Hepatocyte (in vitro differentiated cells): ENCODE measurements at regions not wholly inside any gene's neighbourhood (a gene's known extent, or its start where the extent isn't known, plus 50 kb on each side); places are given as distances from the start of the nearest gene placed in this dataset.
"Not testable (repeated sequence)": the region's sequence is repeated elsewhere in the genome, so short reads cannot be mapped to it uniquely, and the experiment has no call there.

Source experiments
- DNase-seq: peaks from one replicate; pipeline ENCODE4 v3.0.0-alpha.2; 2016; ENCODE audit warnings: low spot score
- H2AFZ ChIP-seq: fragments of 200-600 bp; sonication (generic); 2 replicates; pipeline ENCODE4 v1.6.0; 2016; ENCODE audit warnings: antibody characterized with exemption, mild to moderate bottlenecking
- H3K27ac ChIP-seq: fragments of 200-600 bp; sonication (generic); 2 replicates; pipeline ENCODE4 v1.5.1; 2016; ENCODE audit warnings: mild to moderate bottlenecking
- H3K27me3 ChIP-seq: fragments of 200-600 bp; sonication (generic); 2 replicates; pipeline ENCODE4 v1.6.1; 2016
- H3K36me3 ChIP-seq: fragments of 200-600 bp; sonication (generic); replicated peaks from 2 replicates; pipeline ENCODE4 v1.5.1; 2016; ENCODE audit warnings: low read depth; ENCODE audit not compliant: insufficient read depth
- H3K4me1 ChIP-seq: fragments of 200-600 bp; sonication (generic); 2 replicates; pipeline ENCODE4 v1.5.1; 2016; ENCODE audit warnings: mild to moderate bottlenecking, moderate library complexity; ENCODE audit not compliant: insufficient read depth
- H3K4me2 ChIP-seq: fragments of 200-600 bp; sonication (generic); 2 replicates; pipeline ENCODE4 v1.6.0; 2016
- H3K4me3 ChIP-seq: fragments of 200-600 bp; sonication (generic); 2 replicates; pipeline ENCODE4 v1.5.1; 2016; ENCODE audit warnings: mild to moderate bottlenecking
- H3K79me2 ChIP-seq: fragments of 200-600 bp; sonication (generic); 2 replicates; pipeline ENCODE4 v1.6.0; 2017; ENCODE audit warnings: mild to moderate bottlenecking
- H3K9me2 ChIP-seq: fragments of 200-600 bp; sonication (generic); replicated peaks from 2 replicates; pipeline ENCODE4 v1.6.0; 2017; ENCODE audit warnings: mild to moderate bottlenecking; ENCODE audit not compliant: insufficient read depth
- H3K9me3 ChIP-seq: fragments of 200-600 bp; sonication (generic); 2 replicates; pipeline ENCODE4 v1.5.1; 2016; ENCODE audit warnings: low read depth, mild to moderate bottlenecking
- H4K20me1 ChIP-seq: fragments of 200-600 bp; sonication (generic); 2 replicates; pipeline ENCODE4 v1.6.0; 2016; ENCODE audit warnings: mild to moderate bottlenecking; ENCODE audit not compliant: insufficient read depth, poor library complexity, severe bottlenecking
- CTCF ChIP-seq: fragments of 200-600 bp; sonication (generic); IDR thresholded peaks from 2 replicates; pipeline ENCODE4 v1.5.1; 2016; ENCODE audit warnings: antibody characterized with exemption, mild to moderate bottlenecking; ENCODE audit not compliant: poor library complexity
- EZH2 ChIP-seq: fragments of 200-600 bp; sonication (generic); IDR thresholded peaks from 2 replicates; pipeline ENCODE4 v1.6.1; 2016; ENCODE audit warnings: antibody characterized with exemption, mild to moderate bottlenecking, borderline replicate concordance
- EZH2phosphoT487 ChIP-seq: fragments of 200-600 bp; sonication (generic); IDR thresholded peaks from one replicate; pipeline ENCODE4 v1.6.1; 2018; ENCODE audit warnings: antibody characterized with exemption, mild to moderate bottlenecking, low read depth, moderate library complexity; ENCODE audit not compliant: unreplicated experiment, severe bottlenecking
- WGBS: methylation state at CpG from one replicate; pipeline ENCODE4 v1.1.6; 2016; ENCODE audit warnings: low lambda C conversion rate; ENCODE audit errors: missing lambda C conversion rate; 5-methylcytosine and 5-hydroxymethylcytosine counted together

DNA sequence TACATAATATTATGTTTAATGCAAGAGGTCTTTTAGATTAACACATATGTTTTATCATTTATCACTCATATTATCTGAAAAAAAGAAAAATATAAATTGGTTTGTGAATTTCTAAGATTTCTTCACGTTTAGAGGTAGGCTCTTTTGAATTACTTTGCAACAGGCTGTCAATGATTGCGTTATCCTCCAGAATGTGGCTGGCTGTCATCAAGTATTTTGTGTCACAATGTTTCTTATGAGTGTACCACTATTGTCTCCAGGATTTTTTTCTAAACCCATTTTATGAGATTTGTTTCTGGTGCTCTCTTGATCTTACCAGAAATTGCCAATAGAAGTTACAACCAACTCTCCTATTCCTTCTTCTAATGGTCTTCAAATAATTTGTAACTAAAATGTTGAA lies 307.9 kb downstream of the DMAC1 start:
- Histone ChIP-seq H3K79me2 (no peaks in the 10 kb centered on the region), H2AFZ (no peak overlapping the region), H3K9me3 (no peaks in the 10 kb centered on the region), H3K4me2 (no peak overlapping the region), H3K4me1 (no peaks in the 10 kb centered on the region), H3K27ac (no peak overlapping the region), H4K20me1 (no peaks in the 10 kb centered on the region), H3K4me3 (no peak overlapping the region), H3K9me2 (no peaks in the 10 kb centered on the region), H3K36me3 (no peaks in the 10 kb centered on the region), H3K27me3 (no peaks in the 10 kb centered on the region)
- WGBS = 89% methylated on average over 2 of the region's 2 CpGs
- no peak for DNase-seq
- TF ChIP-seq CTCF (no peak), EZH2 (no peak), EZH2phosphoT487 (no peak)

DNA sequence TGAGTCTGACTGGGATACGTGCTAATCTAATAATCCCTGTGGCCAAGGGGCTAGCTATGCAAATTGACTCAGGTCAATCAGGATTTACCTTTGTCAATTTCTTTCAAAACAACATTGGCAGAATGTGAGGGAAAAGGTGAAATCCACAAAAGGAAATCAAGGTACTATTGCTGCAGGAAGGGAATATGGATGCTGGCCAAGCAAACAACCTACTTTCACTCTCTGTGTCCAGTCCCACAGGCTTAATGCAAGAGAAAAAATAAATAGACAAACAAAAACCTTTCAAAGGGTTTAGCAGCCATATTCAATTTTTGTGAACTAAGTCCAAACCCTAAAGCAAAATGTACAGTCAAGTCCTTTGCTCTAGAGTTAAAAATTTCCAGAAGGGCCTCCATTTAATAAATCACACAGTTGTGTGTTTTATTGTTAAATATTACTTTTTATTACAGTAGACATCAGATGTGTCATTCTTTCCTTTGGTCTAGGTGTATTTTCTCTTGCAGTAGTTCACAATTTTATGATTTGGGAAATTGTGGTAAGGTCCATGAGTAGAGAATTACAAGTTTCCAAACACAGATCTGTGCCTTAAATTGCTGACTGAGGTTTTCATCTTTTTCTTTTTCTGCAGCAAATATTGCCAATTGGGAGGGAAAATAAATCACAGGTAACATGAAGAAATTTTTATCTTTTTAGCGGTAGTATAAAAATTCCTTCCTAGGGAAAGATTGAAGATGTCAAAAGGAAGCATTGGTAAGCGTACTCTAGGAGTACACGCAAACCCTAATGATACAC lies 309.1 kb downstream of the DMAC1 start:
- H3K9me2 ChIP-seq = no peaks in the 10 kb centered on the region

DNA sequence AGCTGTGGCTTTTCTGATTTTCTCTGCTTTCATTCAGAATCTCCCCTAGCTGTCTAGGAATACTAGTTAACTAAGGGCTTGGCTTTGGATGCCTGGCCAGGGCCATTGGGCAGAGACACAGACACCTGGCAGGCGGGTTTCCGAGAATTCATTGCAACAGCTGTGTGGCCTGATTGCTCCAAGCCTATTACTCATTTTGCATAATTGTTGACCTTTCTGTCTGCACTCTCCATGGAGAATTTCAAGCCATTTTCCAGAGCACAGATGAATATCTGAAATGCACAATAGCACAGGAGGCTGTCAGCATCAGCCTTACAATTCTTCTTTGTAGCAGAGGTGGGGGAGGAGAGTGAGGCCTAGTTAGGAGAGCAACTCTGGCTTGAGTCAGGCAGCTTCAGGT lies 310.5 kb downstream of the DMAC1 start:
- DNase-seq = no peak
- H3K4me1 ChIP-seq = no peaks in the 10 kb centered on the region

More for the DNA sequence above, 309.1 kb downstream of the DMAC1 start:
- no peak for DNase-seq
- Histone ChIP-seq H3K36me3 (no peaks in the 10 kb centered on the region), H2AFZ (no peak overlapping the region), H4K20me1 (no peaks in the 10 kb centered on the region), H3K79me2 (no peaks in the 10 kb centered on the region), H3K4me2 (no peak overlapping the region), H3K4me1 (no peaks in the 10 kb centered on the region), H3K27ac (no peak overlapping the region), H3K4me3 (no peak overlapping the region), H3K9me3 (no peaks in the 10 kb centered on the region), H3K27me3 (no peaks in the 10 kb centered on the region)
- 91% methylated on average over 4 of the region's 4 CpGs for WGBS
- TF ChIP-seq CTCF (no peak), EZH2 (no peak), EZH2phosphoT487 (no peak)

GRCh38 chr9:7484014-7484413 lies 315.6 kb downstream of the DMAC1 start:
- not testable (repeated sequence) for H3K36me3 ChIP-seq, H3K9me3 ChIP-seq, H3K79me2 ChIP-seq, H3K27me3 ChIP-seq, H4K20me1 ChIP-seq, H3K4me2 ChIP-seq, H3K4me1 ChIP-seq, H3K4me3 ChIP-seq, H3K9me2 ChIP-seq, H3K27ac ChIP-seq, H2AFZ ChIP-seq, DNase-seq
- WGBS = 79% methylated on average over 1 of the region's 1 CpG

More for the DNA sequence above, 310.5 kb downstream of the DMAC1 start:
- no peak for TF ChIP-seq CTCF
- TF ChIP-seq EZH2phosphoT487 = no peak
- no peak for TF ChIP-seq EZH2
- H3K79me2 ChIP-seq = no peaks in the 10 kb centered on the region
- WGBS = 90% methylated on average over 2 of the region's 2 CpGs
- no peak overlapping the region for H3K4me2 ChIP-seq
- no peaks in the 10 kb centered on the region for H3K27me3 ChIP-seq
- H2AFZ ChIP-seq = no peak overlapping the region
- H3K9me2 ChIP-seq = no peaks in the 10 kb centered on the region
- H3K27ac ChIP-seq = no peak overlapping the region
- no peaks in the 10 kb centered on the region for H3K36me3 ChIP-seq
- no peaks in the 10 kb centered on the region for H3K9me3 ChIP-seq
- H3K4me3 ChIP-seq = no peak overlapping the region
- H4K20me1 ChIP-seq = no peaks in the 10 kb centered on the region
